ENCODE measurements at regions not wholly inside any gene's neighbourhood (a gene's known extent, or its start where the extent isn't known, plus 50 kb on each side); places are given as distances from the start of the nearest gene placed in this dataset.

- intact Hi-C loops (cut with DNase I; ENCODE audit: low total_unique reads): no loop called here
- TF ChIP-seq POLR2AphosphoS5 (IDR thresholded peaks at IDR 0.05): no peak
- Histone ChIP-seq H3K9me3 (peaks cover 0 to 3% of the 10 kb centered on the region in 2 donors), H3K27ac (no peak overlapping the region), H3K4me1 (no peaks in the 10 kb centered on the region), H3K27me3 (no peaks in the 10 kb centered on the region), H3K36me3 (no peaks in the 10 kb centered on the region), H3K4me3 (no peak overlapping the region)
- DNase-seq (ENCODE audit: low spot score in 2 of 2): no peak
Observed at GRCh38 chr7:9621927-9622326, 1188.5 kb downstream of the NXPH1 start.

DNA sequence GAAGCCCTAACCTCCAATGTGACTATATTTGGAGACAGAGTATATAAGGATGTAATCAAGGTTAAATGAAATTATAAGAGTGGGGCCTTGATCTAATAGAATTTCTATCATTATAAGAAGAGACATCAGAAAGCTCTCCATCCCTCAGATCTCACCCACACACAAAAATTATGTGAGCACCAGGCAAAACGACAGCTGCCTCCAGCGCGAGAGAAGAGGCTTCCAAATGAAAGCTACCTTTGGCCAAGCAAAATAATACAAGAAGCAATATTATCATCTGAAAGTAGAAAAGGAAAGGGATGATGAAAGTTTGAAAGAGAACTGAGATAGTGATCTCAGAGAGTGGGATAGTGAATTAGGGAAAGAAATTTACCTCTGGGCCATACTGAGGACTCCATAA is 1192.5 kb downstream of the NXPH1 start:
- TF ChIP-seq POLR2AphosphoS5 (IDR thresholded peaks at IDR 0.05) (no peak), CTCF (IDR thresholded peaks at IDR 0.05) (no peak), POLR2A (IDR thresholded peaks at IDR 0.05) (no peak)
- no peaks in the 10 kb centered on the region for H3K27me3 ChIP-seq
- intact Hi-C loops (cut with DNase I; ENCODE audit: low total_unique reads): no loop called here

GRCh38 chr7:9645756-9646155 is 1212.3 kb downstream of the NXPH1 start:
- H3K36me3 ChIP-seq: no peaks in the 10 kb centered on the region
- H3K27ac ChIP-seq: no peak overlapping the region
- H3K4me3 ChIP-seq: no peak overlapping the region
- no peaks in the 10 kb centered on the region for H3K4me1 ChIP-seq
- no peak for TF ChIP-seq CTCF (IDR thresholded peaks at IDR 0.05)
- no peak for TF ChIP-seq POLR2AphosphoS5 (IDR thresholded peaks at IDR 0.05)
- TF ChIP-seq POLR2A (IDR thresholded peaks at IDR 0.05): no peak
- intact Hi-C loops (cut with DNase I; ENCODE audit: low total_unique reads): no loop called here
- DNase-seq (ENCODE audit: low spot score in 2 of 2): no peak
- H3K9me3 ChIP-seq: no peaks in the 10 kb centered on the region
- H3K27me3 ChIP-seq: no peaks in the 10 kb centered on the region

More for the DNA sequence above, 1192.5 kb downstream of the NXPH1 start:
- Histone ChIP-seq H3K27ac (no peak overlapping the region), H3K9me3 (peaks cover 0 to 3% of the 10 kb centered on the region in 2 donors), H3K36me3 (no peaks in the 10 kb centered on the region), H3K4me3 (no peak overlapping the region), H3K4me1 (no peaks in the 10 kb centered on the region)
- DNase-seq (ENCODE audit: low spot score in 2 of 2): no peak

- no peak overlapping the region for H3K27ac ChIP-seq
- no peak for DNase-seq (ENCODE audit: low spot score in 2 of 2)
- intact Hi-C loops (cut with DNase I; ENCODE audit: low total_unique reads): no loop called here
- no peak overlapping the region for H3K4me3 ChIP-seq
- H3K9me3 ChIP-seq: no peaks in the 10 kb centered on the region
- no peaks in the 10 kb centered on the region for H3K4me1 ChIP-seq
- no peaks in the 10 kb centered on the region for H3K27me3 ChIP-seq
- no peaks in the 10 kb centered on the region for H3K36me3 ChIP-seq
- TF ChIP-seq POLR2A (IDR thresholded peaks at IDR 0.05): no peak
- no peak for TF ChIP-seq CTCF (IDR thresholded peaks at IDR 0.05)
- no peak for TF ChIP-seq POLR2AphosphoS5 (IDR thresholded peaks at IDR 0.05)
Observed at GRCh38 chr7:9657257-9657656, 1223.8 kb downstream of the NXPH1 start.

GRCh38 chr7:9671979-9672917 is 1238.8 kb downstream of the NXPH1 start:
- TF ChIP-seq CTCF (IDR thresholded peaks at IDR 0.05): no peak
- H3K27me3 ChIP-seq: no peaks in the 10 kb centered on the region
- intact Hi-C loops (cut with DNase I; ENCODE audit: low total_unique reads): no loop called here
- no peak overlapping the region for H3K4me3 ChIP-seq
- no peaks in the 10 kb centered on the region for H3K36me3 ChIP-seq
- H3K27ac ChIP-seq: no peak overlapping the region
- no peak for DNase-seq (ENCODE audit: low spot score in 2 of 2)
- peaks cover 0 to 3% of the 10 kb centered on the region in 2 donors for H3K9me3 ChIP-seq
- no peaks in the 10 kb centered on the region for H3K4me1 ChIP-seq
